Muscle layer of duodenum (tissue), 2 donors: ENCODE measurements at regions not wholly inside any gene's neighbourhood (a gene's known extent, or its start where the extent isn't known, plus 50 kb on each side); places are given as distances from the start of the nearest gene placed in this dataset.

Experiments used
- H3K27ac ChIP-seq: one replicate; pipeline ENCODE4 v1.7.0; 2013; ENCODE audit warnings: mild to moderate bottlenecking, low read length
- H3K27me3 ChIP-seq: one replicate; pipeline ENCODE4 v1.7.0; 2013; ENCODE audit warnings: low read depth, mild to moderate bottlenecking, control low read depth, low read length
- H3K36me3 ChIP-seq, 2 donors: one replicate each; pipeline ENCODE4 v1.7.0; 2013; ENCODE audit warnings: low read length in 2 of 2, control low read depth in 1 of 2, mild to moderate bottlenecking in 1 of 2; ENCODE audit not compliant: insufficient read depth in 2 of 2, control insufficient read depth in 1 of 2
- H3K4me1 ChIP-seq, 2 donors: one replicate each; pipeline ENCODE4 v1.7.0; 2013; ENCODE audit warnings: low read length in 2 of 2, mild to moderate bottlenecking in 2 of 2, control low read depth in 1 of 2, moderate library complexity in 1 of 2; ENCODE audit not compliant: insufficient read depth in 2 of 2, control insufficient read depth in 1 of 2
- H3K4me3 ChIP-seq, 2 donors: one replicate each; pipeline ENCODE4 v1.7.0; 2013; ENCODE audit warnings: low read length in 2 of 2, low read depth in 1 of 2, mild to moderate bottlenecking in 1 of 2
- H3K9me3 ChIP-seq, 2 donors: one replicate each; pipeline ENCODE4 v1.7.0; 2013; ENCODE audit warnings: low read length in 2 of 2, control low read depth in 1 of 2, mild to moderate bottlenecking in 1 of 2; ENCODE audit not compliant: control insufficient read depth in 1 of 2
- donor health status: healthy.

GRCh38 chrX:2596555-2597255 lies 94.4 kb upstream of the CD99 start:
- no peak overlapping the region for H3K27ac ChIP-seq

GRCh38 chrX:2596045-2596444 lies 95.0 kb upstream of the CD99 start:
- H3K4me3 ChIP-seq, result no peak overlapping the region
- no peaks in the 10 kb centered on the region for H3K9me3 ChIP-seq
- no peaks in the 10 kb centered on the region for H3K4me1 ChIP-seq
- H3K27ac ChIP-seq, result no peak overlapping the region
- H3K36me3 ChIP-seq, result peaks cover 6 to 7% of the 10 kb centered on the region in 2 donors
- H3K27me3 ChIP-seq, result no peaks in the 10 kb centered on the region

More at GRCh38 chrX:2596555-2597255, 94.4 kb upstream of the CD99 start:
- no peaks in the 10 kb centered on the region for H3K27me3 ChIP-seq
- no peaks in the 10 kb centered on the region for H3K9me3 ChIP-seq
- H3K4me3 ChIP-seq, result no peak overlapping the region
- no peaks in the 10 kb centered on the region for H3K4me1 ChIP-seq
- H3K36me3 ChIP-seq, result peaks cover 6 to 8% of the 10 kb centered on the region in 2 donors

- peaks cover 0 to 6% of the 10 kb centered on the region in 2 donors for H3K36me3 ChIP-seq
- no peaks in the 10 kb centered on the region for H3K4me1 ChIP-seq
- H3K4me3 ChIP-seq, result no peak overlapping the region
- no peaks in the 10 kb centered on the region for H3K27me3 ChIP-seq
- H3K27ac ChIP-seq, result no peak overlapping the region
- no peaks in the 10 kb centered on the region for H3K9me3 ChIP-seq
Observed at GRCh38 chrX:2595258-2595657, 94.5 kb upstream of the DHRSX start.

GRCh38 chrX:2594491-2594890 lies 93.7 kb upstream of the DHRSX start:
- H3K4me1 ChIP-seq, result no peaks in the 10 kb centered on the region
- H3K27me3 ChIP-seq, result no peaks in the 10 kb centered on the region
- peaks cover 0 to 6% of the 10 kb centered on the region in 2 donors for H3K36me3 ChIP-seq
- no peak overlapping the region for H3K4me3 ChIP-seq
- no peak overlapping the region for H3K27ac ChIP-seq
- no peaks in the 10 kb centered on the region for H3K9me3 ChIP-seq

GRCh38 chrX:2592279-2592678 lies 91.5 kb upstream of the DHRSX start:
- H3K36me3 ChIP-seq, result peaks cover 0 to 6% of the 10 kb centered on the region in 2 donors
- no peaks in the 10 kb centered on the region for H3K27me3 ChIP-seq
- no peak overlapping the region for H3K4me3 ChIP-seq
- no peak overlapping the region for H3K27ac ChIP-seq
- no peaks in the 10 kb centered on the region for H3K9me3 ChIP-seq
- no peaks in the 10 kb centered on the region for H3K4me1 ChIP-seq

GRCh38 chrX:2589186-2590020 lies 88.6 kb upstream of the DHRSX start:
- no peak overlapping the region for H3K4me3 ChIP-seq
- no peaks in the 10 kb centered on the region for H3K9me3 ChIP-seq
- no peaks in the 10 kb centered on the region for H3K4me1 ChIP-seq
- H3K27ac ChIP-seq, result no peak overlapping the region
- H3K27me3 ChIP-seq, result no peaks in the 10 kb centered on the region
- no peaks in the 10 kb centered on the region for H3K36me3 ChIP-seq

- peaks cover 0 to 9% of the 10 kb centered on the region in 2 donors for H3K4me1 ChIP-seq
- H3K9me3 ChIP-seq, result no peaks in the 10 kb centered on the region
- H3K4me3 ChIP-seq, result no peak overlapping the region
- no peak overlapping the region for H3K27ac ChIP-seq
- peaks cover 4% of the 10 kb centered on the region for H3K27me3 ChIP-seq
- no peaks in the 10 kb centered on the region for H3K36me3 ChIP-seq
Observed at GRCh38 chrX:2588049-2588448, 87.3 kb upstream of the DHRSX start.

- Histone ChIP-seq H3K27ac (no peak overlapping the region), H3K36me3 (no peaks in the 10 kb centered on the region), H3K9me3 (no peaks in the 10 kb centered on the region), H3K4me3 (no peak overlapping the region), H3K27me3 (peaks cover 9% of the 10 kb centered on the region), H3K4me1 (peaks cover 0 to 10% of the 10 kb centered on the region in 2 donors)
Observed at GRCh38 chrX:2587146-2587545, 86.4 kb upstream of the DHRSX start.

GRCh38 chrX:2585158-2585470 lies 84.3 kb upstream of the DHRSX start:
- no peaks in the 10 kb centered on the region for H3K36me3 ChIP-seq
- H3K4me3 ChIP-seq, result no peak overlapping the region
- peaks cover 19% of the 10 kb centered on the region for H3K27me3 ChIP-seq
- H3K9me3 ChIP-seq, result no peaks in the 10 kb centered on the region
- no peak overlapping the region for H3K27ac ChIP-seq
- H3K4me1 ChIP-seq, result peaks cover 0 to 10% of the 10 kb centered on the region in 2 donors

GRCh38 chrX:2584251-2585157 lies 83.7 kb upstream of the DHRSX start:
- Histone ChIP-seq H3K36me3 (no peaks in the 10 kb centered on the region), H3K9me3 (no peaks in the 10 kb centered on the region), H3K4me1 (peaks cover 0 to 10% of the 10 kb centered on the region in 2 donors), H3K4me3 (no peak overlapping the region), H3K27me3 (peaks cover 19% of the 10 kb centered on the region), H3K27ac (no peak overlapping the region)
